NCI-H510A (cell line): ENCODE measurements at regions not wholly inside any gene's neighbourhood (a gene's known extent, or its start where the extent isn't known, plus 50 kb on each side); places are given as distances from the start of the nearest gene placed in this dataset.
"Not testable (repeated sequence)": the region's sequence is repeated elsewhere in the genome, so short reads cannot be mapped to it uniquely, and the experiment has no call there.

Source experiments
- DNase-seq: peaks from one replicate; lab custom pipeline; 2025; lab: John Stamatoyannopoulos, UW

GRCh38 chr2:116133381-116133942 is 1681.0 kb upstream of the DDX18 start:
- DNase-seq = no peak

GRCh38 chr2:116141891-116142474 is 1672.5 kb upstream of the DDX18 start:
- DNase-seq = no peak

- DNase-seq = no peak
These were observed 1671.8 kb upstream of the DDX18 start for GRCh38 chr2:116142644-116143227.

- no peak for DNase-seq
These were observed 1669.5 kb upstream of the DDX18 start for GRCh38 chr2:116145031-116145430.

- DNase-seq = no peak
These were observed 1666.1 kb upstream of the DDX18 start for GRCh38 chr2:116148361-116148760.

GRCh38 chr2:116153729-116154128 is 1660.8 kb upstream of the DDX18 start:
- no peak for DNase-seq

GRCh38 chr2:116160657-116161056 is 1653.8 kb upstream of the DDX18 start:
- DNase-seq = no peak

- DNase-seq = no peak
These were observed 1652.1 kb upstream of the DDX18 start for GRCh38 chr2:116162395-116162794.

GRCh38 chr2:116167107-116167506 is 1647.4 kb upstream of the DDX18 start:
- DNase-seq = no peak

GRCh38 chr2:116180072-116180471 is 1634.4 kb upstream of the DDX18 start:
- DNase-seq = no peak

GRCh38 chr2:116190684-116191083 is 1623.8 kb upstream of the DDX18 start:
- DNase-seq = not testable (repeated sequence)

- DNase-seq = no peak
These were observed 1614.4 kb upstream of the DDX18 start for GRCh38 chr2:116200086-116200485.

GRCh38 chr2:116211719-116212118 is 1602.8 kb upstream of the DDX18 start:
- no peak for DNase-seq

- DNase-seq = no peak
These were observed 1591.7 kb upstream of the DDX18 start for GRCh38 chr2:116222793-116223192.

GRCh38 chr2:116223912-116224311 is 1590.6 kb upstream of the DDX18 start:
- DNase-seq = no peak

- no peak for DNase-seq
These were observed 1589.9 kb upstream of the DDX18 start for GRCh38 chr2:116224610-116225009.

GRCh38 chr2:116238511-116238910 is 1576.0 kb upstream of the DDX18 start:
- no peak for DNase-seq

GRCh38 chr2:116250376-116250775 is 1564.1 kb upstream of the DDX18 start:
- no peak for DNase-seq

GRCh38 chr2:116264872-116265271 is 1549.6 kb upstream of the DDX18 start:
- DNase-seq = no peak

- no peak for DNase-seq
These were observed 1545.5 kb upstream of the DDX18 start for GRCh38 chr2:116269040-116269439.

- no peak for DNase-seq
These were observed 1510.2 kb upstream of the DDX18 start for GRCh38 chr2:116304328-116304727.

- DNase-seq = no peak
These were observed 1497.4 kb upstream of the DDX18 start for GRCh38 chr2:116317111-116317510.

GRCh38 chr2:116318551-116318950 is 1495.9 kb upstream of the DDX18 start:
- DNase-seq = not testable (repeated sequence)

- no peak for DNase-seq
These were observed 1495.5 kb upstream of the DDX18 start for GRCh38 chr2:116319001-116319400.
